H1 (cell line): ENCODE measurements at regions not wholly inside any gene's neighbourhood (a gene's known extent, or its start where the extent isn't known, plus 50 kb on each side); places are given as distances from the start of the nearest gene placed in this dataset.

Experiments used
- CTCF ChIA-PET: fragments of 300-600 bp; sonication (Branson Sonifier 250); formaldehyde crosslinking; loops from one replicate; lab custom pipeline; 2021; ENCODE audit not compliant: partially characterized antibody; lab: Charles Lee
- POLR2A ChIA-PET: fragments of 300-600 bp; sonication (Branson Sonifier 250); formaldehyde crosslinking; loops from one replicate; lab custom pipeline; 2021; ENCODE audit warnings: inconsistent platforms; ENCODE audit not compliant: partially characterized antibody; lab: Charles Lee
- DNase-seq, 2 experiments: peaks; one replicate each; pipeline versions ENCODE4 v3.0.0 to v3.0.0-alpha.2; 2010 to 2022; ENCODE audit warnings: low spot score in 2 of 2, low read depth in 1 of 2, mixed read lengths in 1 of 2
- FAIRE-seq: peaks from 2 replicates; lab custom pipeline; 2011; peaks lifted over from hg19 to GRCh38; lab: Jason Lieb, UNC
- H2AFZ ChIP-seq: 2 replicates; pipeline ENCODE4 v1.8.1; 2012; ENCODE audit warnings: low read length, inconsistent platforms
- H2AK5ac ChIP-seq: 2 replicates; pipeline ENCODE4 v1.6.1; 2013; ENCODE audit warnings: low read depth, low read length
- H2BK120ac ChIP-seq: replicated peaks from 2 replicates; pipeline ENCODE3; 2013; ENCODE audit warnings: low read depth, low read length, inconsistent platforms
- H2BK12ac ChIP-seq: 2 replicates; pipeline ENCODE4 v1.6.1; 2013; ENCODE audit warnings: low read depth, low read length
- H2BK15ac ChIP-seq: 2 replicates; pipeline ENCODE4 v1.6.1; 2013; ENCODE audit warnings: low read length
- H2BK20ac ChIP-seq: 2 replicates; pipeline ENCODE4 v1.6.1; 2013; ENCODE audit warnings: low read length
- H2BK5ac ChIP-seq: 2 replicates; pipeline ENCODE4 v1.6.1; 2013; ENCODE audit warnings: low read depth, low read length
- H3K14ac ChIP-seq: 2 replicates; pipeline ENCODE4 v1.6.1; 2013; ENCODE audit warnings: inconsistent platforms; ENCODE audit not compliant: insufficient read length
- H3K18ac ChIP-seq: 2 replicates; pipeline ENCODE4 v1.6.1; 2013; ENCODE audit warnings: low read length; ENCODE audit errors: extremely low read depth
- H3K23ac ChIP-seq: 2 replicates; pipeline ENCODE4 v1.6.1; 2013; ENCODE audit warnings: inconsistent platforms; ENCODE audit not compliant: insufficient read length
- H3K23me2 ChIP-seq: 2 replicates; pipeline ENCODE4 v1.6.1; 2013; ENCODE audit warnings: low read depth, low read length
- H3K27ac ChIP-seq: 2 replicates; pipeline ENCODE4 v1.6.1; 2011; ENCODE audit warnings: low read depth, low read length, inconsistent platforms
- H3K27me3 ChIP-seq, 4 experiments: replicated peaks in 1 of 4; 1 replicate in 1 of 4; 2 replicates in 3 of 4; pipeline versions ENCODE4 v1.6.1 to v1.8.1; 2011 to 2013; ENCODE audit warnings: low read length in 3 of 4, mild to moderate bottlenecking in 3 of 4, inconsistent platforms in 2 of 4, mixed read lengths in 2 of 4, moderate library complexity in 1 of 4; ENCODE audit not compliant: control insufficient read depth in 3 of 4, insufficient read depth in 3 of 4; ENCODE audit errors: extremely low read depth in 1 of 4
- H3K36me3 ChIP-seq, 4 experiments: 2 replicates each; pipeline versions ENCODE4 v1.6.1 to v1.8.1; 2011 to 2013; ENCODE audit warnings: mild to moderate bottlenecking in 4 of 4, low read length in 3 of 4, moderate library complexity in 2 of 4, control low read depth in 1 of 4, inconsistent platforms in 1 of 4; ENCODE audit not compliant: insufficient read depth in 4 of 4, control insufficient read depth in 2 of 4
- H3K4ac ChIP-seq: replicated peaks from 2 replicates; pipeline ENCODE3; 2013; ENCODE audit warnings: low read length, low read depth, mixed read lengths, inconsistent platforms; ENCODE audit not compliant: insufficient read length
- H3K4me1 ChIP-seq, 4 experiments: replicated peaks in 1 of 4; 1 replicate in 1 of 4; 2 replicates in 3 of 4; pipeline versions ENCODE4 v1.6.1 to v1.8.1; 2011 to 2013; ENCODE audit warnings: low read length in 3 of 4, inconsistent platforms in 2 of 4, mixed read lengths in 1 of 4; ENCODE audit not compliant: insufficient read depth in 4 of 4, control insufficient read depth in 3 of 4
- H3K4me2 ChIP-seq, 2 experiments: 2 replicates each; pipeline versions ENCODE4 v1.6.1 to v1.8.1; 2011 to 2013; ENCODE audit warnings: low read depth in 2 of 2, low read length in 2 of 2, control low read depth in 1 of 2, inconsistent platforms in 1 of 2, mild to moderate bottlenecking in 1 of 2; ENCODE audit not compliant: insufficient read depth in 1 of 2
- H3K4me3 ChIP-seq, 4 experiments: fragments of 200-600, 300-600 bp in 1 of 4; sonication (generic), shearing (Covaris generic), sonication (Bioruptor Twin) in 1 of 4; 2 replicates each; pipeline versions ENCODE4 v1.5.1 to v1.8.1; 2011 to 2016; ENCODE audit warnings: low read length in 4 of 4, low read depth in 3 of 4, control low read depth in 2 of 4, inconsistent platforms in 2 of 4, mild to moderate bottlenecking in 2 of 4, mixed read lengths in 1 of 4, moderate library complexity in 1 of 4; ENCODE audit not compliant: insufficient read depth in 2 of 4; ENCODE audit errors: extremely low read depth in 1 of 4
- H3K56ac ChIP-seq: replicated peaks from 2 replicates; pipeline ENCODE3; 2013; ENCODE audit warnings: low read depth, mild to moderate bottlenecking, mixed read lengths, low read length, inconsistent platforms; ENCODE audit not compliant: insufficient read length
- H3K79me1 ChIP-seq: 2 replicates; pipeline ENCODE4 v1.6.1; 2013; ENCODE audit warnings: low read depth, low read length, control low read depth
- H3K79me2 ChIP-seq, 2 experiments: 2 replicates each; pipeline versions ENCODE4 v1.6.1 to v1.8.1; 2012 to 2013; ENCODE audit warnings: low read length in 2 of 2, mild to moderate bottlenecking in 2 of 2, inconsistent platforms in 1 of 2; ENCODE audit not compliant: insufficient read depth in 2 of 2, control insufficient read depth in 1 of 2
- H3K9ac ChIP-seq, 4 experiments: replicated peaks in 1 of 4; 1 replicate in 1 of 4; 2 replicates in 3 of 4; pipeline versions ENCODE4 v1.6.1 to v1.8.1; 2011 to 2013; ENCODE audit warnings: low read depth in 3 of 4, low read length in 3 of 4, control low read depth in 2 of 4, mild to moderate bottlenecking in 2 of 4, moderate library complexity in 2 of 4, inconsistent platforms in 1 of 4; ENCODE audit errors: extremely low read depth in 1 of 4
- H3K9me3 ChIP-seq, 2 experiments: 2 replicates each; pipeline versions ENCODE4 v1.6.1 to v1.8.1; 2012 to 2013; ENCODE audit warnings: mild to moderate bottlenecking in 2 of 2, moderate library complexity in 2 of 2, control low read depth in 1 of 2, inconsistent platforms in 1 of 2, low read depth in 1 of 2, low read length in 1 of 2, mixed read lengths in 1 of 2; ENCODE audit not compliant: insufficient read depth in 2 of 2
- H4K20me1 ChIP-seq, 2 experiments: replicated peaks in 1 of 2; 2 replicates each; pipeline versions ENCODE3 to v1.8.1; 2011 to 2013; ENCODE audit warnings: inconsistent platforms in 2 of 2, low read length in 2 of 2, mild to moderate bottlenecking in 1 of 2; ENCODE audit not compliant: insufficient read depth in 2 of 2, control insufficient read depth in 1 of 2
- H4K5ac ChIP-seq: 2 replicates; pipeline ENCODE4 v1.6.1; 2013; ENCODE audit warnings: low read length, low read depth, mixed read lengths, inconsistent platforms; ENCODE audit not compliant: insufficient read length
- H4K8ac ChIP-seq: 2 replicates; pipeline ENCODE4 v1.8.0; 2013; ENCODE audit warnings: mild to moderate bottlenecking, moderate library complexity, low read length, inconsistent platforms; ENCODE audit not compliant: insufficient read depth; ENCODE audit errors: extremely low read depth
- H4K91ac ChIP-seq: replicated peaks from 2 replicates; pipeline ENCODE3; 2013; ENCODE audit warnings: low read length, mixed read lengths, inconsistent platforms; ENCODE audit not compliant: insufficient read length
- CEBPB ChIP-seq: IDR thresholded peaks from 2 replicates; pipeline ENCODE4 v1.6.1; 2012; ENCODE audit warnings: low read depth, low read length
- CTCF ChIP-seq, 3 experiments: IDR thresholded peaks; 1 replicate in 2 of 3; 2 replicates in 1 of 3; pipeline versions ENCODE4 v1.5.1 to v1.6.1; 2011; ENCODE audit warnings: low read length in 3 of 3, mild to moderate bottlenecking in 3 of 3, inconsistent platforms in 2 of 3, low read depth in 1 of 3, moderate library complexity in 1 of 3; ENCODE audit not compliant: insufficient read depth in 1 of 3; ENCODE audit errors: control extremely low read depth in 1 of 3
- GTF2F1 ChIP-seq: IDR thresholded peaks from 2 replicates; pipeline ENCODE4 v1.6.1; 2012; ENCODE audit warnings: low read depth, low read length, improper control_type of control experiment, borderline replicate concordance
- HDAC2 ChIP-seq, 2 experiments: fragments of 300-600 bp in 1 of 2; sonication (generic) in 1 of 2; IDR thresholded peaks; 2 replicates each; pipeline ENCODE4 v1.6.1; 2011 to 2012; ENCODE audit warnings: low read depth in 2 of 2, low read length in 2 of 2, mild to moderate bottlenecking in 2 of 2, moderate library complexity in 2 of 2, borderline replicate concordance in 1 of 2, inconsistent platforms in 1 of 2
- JUND ChIP-seq: IDR thresholded peaks from 2 replicates; pipeline ENCODE4 v1.6.1; 2011; ENCODE audit warnings: mild to moderate bottlenecking, improper control_type of control experiment, low read length
- SAP30 ChIP-seq: fragments of 300-600 bp; sonication (generic); IDR thresholded peaks from 2 replicates; pipeline ENCODE4 v1.7.1; 2012; ENCODE audit warnings: low read length, moderate library complexity, mild to moderate bottlenecking, inconsistent platforms; ENCODE audit not compliant: insufficient read depth, insufficient replicate concordance
- SIX5 ChIP-seq: IDR thresholded peaks from 2 replicates; pipeline ENCODE4 v1.6.1; 2011; ENCODE audit warnings: mild to moderate bottlenecking, low read depth, low read length
- WGBS, 2 experiments: shearing (Covaris generic) in 1 of 2; methylation state at CpG; one replicate each; pipeline versions ENCODE4 v1.1.6 to v1.1.7; 2013 to 2015; ENCODE audit warnings: low lambda C conversion rate in 2 of 2, mixed read lengths in 2 of 2, inconsistent platforms in 1 of 2, low coverage in 1 of 2, missing lambda C conversion rate in 1 of 2; ENCODE audit not compliant: insufficient replicate concordance in 2 of 2, insufficient coverage in 1 of 2, insufficient read length in 1 of 2; ENCODE audit errors: extremely low coverage in 1 of 2, missing lambda C conversion rate in 1 of 2; 5-methylcytosine and 5-hydroxymethylcytosine counted together

DNA sequence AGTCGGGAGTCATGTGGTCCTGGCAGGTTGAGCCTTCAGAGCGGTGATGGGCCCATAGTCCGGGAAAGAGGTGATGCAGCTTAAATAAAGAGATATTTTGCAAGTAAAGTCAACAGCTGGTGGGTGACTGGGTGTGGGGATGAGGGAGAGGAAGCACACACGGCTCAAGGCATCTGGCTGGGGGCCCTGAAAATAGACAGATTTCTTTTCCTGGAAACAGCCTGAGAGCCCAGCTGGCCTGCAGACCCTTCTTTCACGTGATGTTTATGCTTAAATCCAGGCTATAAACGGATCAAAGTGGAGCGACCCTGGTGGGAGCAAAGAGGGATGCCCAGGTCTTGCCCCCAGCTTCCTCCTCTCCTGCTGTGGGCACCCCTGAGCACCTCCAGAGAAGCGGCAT, 149.1 kb downstream of the TEX36 start:
- H4K20me1 ChIP-seq = no peaks in the 10 kb centered on the region
- H4K91ac ChIP-seq = no peak overlapping the region
- CTCF ChIA-PET = interaction anchor here (0.6 to 4.0 kb wide), 6 partner anchors 12 to 494 kb away, joined by 3 to 16 read pairs (median 3); no protein-coding TSS in a partner anchor
- H3K4me2 ChIP-seq = no peak overlapping the region
- POLR2A ChIA-PET = no interaction called here
- no peaks in the 10 kb centered on the region for H3K23me2 ChIP-seq
- H3K4me3 ChIP-seq = no peak overlapping the region
- H2AFZ ChIP-seq = no peak overlapping the region
- H3K27ac ChIP-seq = no peak overlapping the region
- no peak overlapping the region for H2BK15ac ChIP-seq
- no peaks in the 10 kb centered on the region for H3K79me1 ChIP-seq
- no peak overlapping the region for H2BK120ac ChIP-seq
- FAIRE-seq (no peak), DNase-seq (no peak)
- H3K9ac ChIP-seq = no peak overlapping the region
- no peaks in the 10 kb centered on the region for H3K9me3 ChIP-seq
- H3K79me2 ChIP-seq = no peaks in the 10 kb centered on the region
- no peak overlapping the region for H4K5ac ChIP-seq
- H3K14ac ChIP-seq = no peak overlapping the region
- no peaks in the 10 kb centered on the region for H3K27me3 ChIP-seq
- H2BK20ac ChIP-seq = no peak overlapping the region
- WGBS, 2 experiments = 89% methylated on average over 8 of the region's 8 CpGs; no CpG with 5 or more reads in 1 of the 2 experiments
- H2BK12ac ChIP-seq = no peak overlapping the region
- no peak overlapping the region for H3K56ac ChIP-seq
- H3K4ac ChIP-seq = no peak overlapping the region
- no peaks in the 10 kb centered on the region for H3K36me3 ChIP-seq
- H3K18ac ChIP-seq = no peak overlapping the region
- H3K23ac ChIP-seq = no peak overlapping the region
- no peak overlapping the region for H2BK5ac ChIP-seq
- no peak overlapping the region for H2AK5ac ChIP-seq
- H3K4me1 ChIP-seq = no peaks in the 10 kb centered on the region
- TF ChIP-seq GTF2F1 = no peak
- TF ChIP-seq CEBPB = no peak
- TF ChIP-seq SAP30 = no peak
- TF ChIP-seq CTCF (IDR thresholded peaks at IDR 0.05; ENCODE audit: control extremely low read depth in 1 of 3, insufficient read depth in 1 of 3, low read depth in 1 of 3, low read length in 3 of 3) = no peak
- no peak for TF ChIP-seq HDAC2 (IDR thresholded peaks at IDR 0.05; ENCODE audit: borderline replicate concordance in 1 of 2, low read depth in 2 of 2, low read length in 2 of 2)
- no peak for TF ChIP-seq JUND
- TF ChIP-seq SIX5 = no peak
- peak overlapping the region; percentile 28; the same call in 1 of the 2 replicates for H4K8ac ChIP-seq
